ENCODE measurements at regions not wholly inside any gene's neighbourhood (a gene's known extent, or its start where the extent isn't known, plus 50 kb on each side); places are given as distances from the start of the nearest gene placed in this dataset.
"Not testable (repeated sequence)": the region's sequence is repeated elsewhere in the genome, so short reads cannot be mapped to it uniquely, and the experiment has no call there.

GRCh38 chr6:115753446-115753845, 307.2 kb downstream of the FRK start:
- TF ChIP-seq CTCF (IDR thresholded peaks at IDR 0.05; ENCODE audit: low read depth, low read length, missing control alignments) = no peak
- no peak overlapping the region for H3K4me3 ChIP-seq (ENCODE audit: low read depth, low read length)
- no peak for DNase-seq (ENCODE audit: low read depth)

GRCh38 chr6:115750946-115751345, 309.7 kb downstream of the FRK start:
- no peak overlapping the region for H3K4me3 ChIP-seq (ENCODE audit: low read depth, low read length)
- DNase-seq (ENCODE audit: low read depth) = no peak
- TF ChIP-seq CTCF (IDR thresholded peaks at IDR 0.05; ENCODE audit: low read depth, low read length, missing control alignments) = no peak

- no peak for TF ChIP-seq CTCF (IDR thresholded peaks at IDR 0.05; ENCODE audit: low read depth, low read length, missing control alignments)
- H3K4me3 ChIP-seq (ENCODE audit: low read depth, low read length) = no peak overlapping the region
- DNase-seq (ENCODE audit: low read depth) = no peak
Measured at GRCh38 chr6:115750292-115750691, 310.4 kb downstream of the FRK start.

GRCh38 chr6:115747719-115748118, 313.0 kb downstream of the FRK start:
- H3K4me3 ChIP-seq (ENCODE audit: low read depth, low read length) = no peak overlapping the region
- DNase-seq (ENCODE audit: low read depth) = no peak

GRCh38 chr6:115746583-115746982, 314.1 kb downstream of the FRK start:
- not testable (repeated sequence) for DNase-seq (ENCODE audit: low read depth)

More at GRCh38 chr6:115747719-115748118, 313.0 kb downstream of the FRK start:
- no peak for TF ChIP-seq CTCF (IDR thresholded peaks at IDR 0.05; ENCODE audit: low read depth, low read length, missing control alignments)

GRCh38 chr6:115740907-115741306, 319.8 kb downstream of the FRK start:
- TF ChIP-seq CTCF (IDR thresholded peaks at IDR 0.05; ENCODE audit: low read depth, low read length, missing control alignments) = no peak
- no peak overlapping the region for H3K4me3 ChIP-seq (ENCODE audit: low read depth, low read length)
- no peak for DNase-seq (ENCODE audit: low read depth)

More at GRCh38 chr6:115746583-115746982, 314.1 kb downstream of the FRK start:
- H3K4me3 ChIP-seq (ENCODE audit: low read depth, low read length) = not testable (repeated sequence)

- TF ChIP-seq CTCF (IDR thresholded peaks at IDR 0.05; ENCODE audit: low read depth, low read length, missing control alignments) = no peak
- no peak for DNase-seq (ENCODE audit: low read depth)
- no peak overlapping the region for H3K4me3 ChIP-seq (ENCODE audit: low read depth, low read length)
Measured at GRCh38 chr6:115735610-115736009, 325.1 kb downstream of the FRK start.
